ENCODE measurements at regions not wholly inside any gene's neighbourhood (a gene's known extent, or its start where the extent isn't known, plus 50 kb on each side); places are given as distances from the start of the nearest gene placed in this dataset.

DNA sequence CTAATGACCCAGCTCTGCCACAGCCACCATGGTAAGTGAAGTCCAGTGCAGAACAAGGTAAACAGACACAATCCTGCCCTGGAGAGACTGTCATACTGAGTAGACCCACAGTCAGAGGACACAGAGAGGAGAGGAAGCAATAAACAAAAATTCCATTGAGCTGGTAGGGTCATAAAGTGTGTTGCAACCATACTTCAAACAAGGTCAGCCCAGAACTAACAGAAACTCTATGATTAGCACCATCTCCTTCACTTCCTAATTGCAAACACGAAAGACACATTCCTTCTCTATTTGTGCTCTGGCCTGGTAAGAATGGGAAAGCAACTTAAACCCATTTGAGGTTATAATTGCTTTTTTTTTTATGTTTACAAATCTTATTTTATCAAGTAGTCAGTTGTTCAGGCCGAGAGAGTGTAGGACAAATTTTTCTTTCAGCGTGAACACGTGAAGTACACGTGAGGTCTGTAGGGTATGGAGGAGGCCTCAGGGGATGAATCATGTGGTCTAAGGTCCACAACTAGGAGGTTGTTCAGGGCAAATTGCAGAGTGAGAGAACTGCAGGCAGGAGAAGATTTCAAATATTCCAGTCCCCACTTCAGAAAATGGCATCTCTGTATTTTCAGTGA is 71.4 kb upstream of the GLS start:
- no peak for DNase-seq (ENCODE audit: low read depth)

GRCh38 chr2:190809876-190810525 is 70.6 kb upstream of the GLS start:
- no peak for DNase-seq (ENCODE audit: low read depth)

GRCh38 chr2:190810981-190811587 is 69.5 kb upstream of the GLS start:
- DNase-seq (ENCODE audit: low read depth), result no peak

DNA sequence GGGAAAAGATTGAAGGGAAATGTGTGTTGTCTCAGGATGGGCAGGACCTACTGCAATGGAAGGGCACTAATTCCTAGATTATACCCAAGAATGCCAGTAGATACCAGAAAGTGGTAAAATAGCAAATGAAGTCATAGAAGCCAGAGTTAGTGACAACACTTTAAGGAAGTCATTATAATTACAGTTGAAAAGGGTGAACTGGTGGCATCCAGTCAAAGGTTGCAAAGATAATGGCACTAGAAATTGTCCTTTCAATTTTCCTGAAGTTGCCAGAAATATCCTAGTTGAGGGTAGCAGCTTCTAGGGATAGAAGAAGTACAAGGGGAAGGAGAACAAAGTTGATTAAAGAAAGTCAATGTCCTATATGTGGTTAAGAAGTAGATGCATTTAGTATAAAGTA is 68.8 kb upstream of the GLS start:
- DNase-seq (ENCODE audit: low read depth), result no peak

GRCh38 chr2:190812506-190813294 is 67.9 kb upstream of the GLS start:
- no peak for DNase-seq (ENCODE audit: low read depth)

GRCh38 chr2:190815226-190815625 is 65.4 kb upstream of the GLS start:
- no peak for DNase-seq (ENCODE audit: low read depth)

DNA sequence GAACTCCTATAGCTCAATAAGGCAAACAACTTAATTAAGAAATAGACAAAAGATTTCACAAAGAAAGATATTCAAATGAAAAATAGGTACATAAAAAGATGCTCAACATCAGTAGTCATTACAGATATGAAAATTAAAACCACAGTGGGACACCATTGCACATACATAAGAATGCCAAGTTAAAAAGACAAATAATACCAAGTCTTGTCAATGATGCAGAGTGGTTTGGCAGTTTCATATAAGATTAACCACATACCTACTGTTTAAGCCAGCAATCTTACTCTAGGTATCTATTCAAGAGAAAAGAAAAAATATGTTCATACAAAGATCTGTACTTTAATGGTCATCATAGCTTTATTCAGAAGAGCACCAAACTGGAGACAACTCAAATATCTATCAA is 63.5 kb upstream of the GLS start:
- DNase-seq (ENCODE audit: low read depth), result no peak

GRCh38 chr2:190819840-190820301 is 60.8 kb upstream of the GLS start:
- no peak for DNase-seq (ENCODE audit: low read depth)

DNA sequence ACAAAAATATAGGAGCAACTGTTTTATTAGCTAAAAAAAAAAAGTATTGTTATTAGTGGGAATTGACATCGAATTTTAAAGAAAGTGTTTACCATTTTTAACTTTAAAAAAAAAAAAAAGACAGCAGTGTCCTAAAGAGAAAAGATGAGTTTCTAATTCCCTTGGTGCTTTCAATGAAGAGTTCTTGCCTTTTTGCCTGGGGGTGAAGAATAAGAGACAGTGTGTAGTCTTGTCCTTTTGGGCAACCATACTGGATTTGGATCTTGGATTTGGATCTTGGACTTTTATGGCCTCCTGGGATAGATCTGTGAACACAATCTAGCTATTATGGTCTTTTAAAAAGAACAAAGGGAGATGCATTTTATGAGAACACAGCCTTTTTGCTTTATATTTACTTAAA is 60.2 kb upstream of the GLS start:
- no peak for DNase-seq (ENCODE audit: low read depth)

DNA sequence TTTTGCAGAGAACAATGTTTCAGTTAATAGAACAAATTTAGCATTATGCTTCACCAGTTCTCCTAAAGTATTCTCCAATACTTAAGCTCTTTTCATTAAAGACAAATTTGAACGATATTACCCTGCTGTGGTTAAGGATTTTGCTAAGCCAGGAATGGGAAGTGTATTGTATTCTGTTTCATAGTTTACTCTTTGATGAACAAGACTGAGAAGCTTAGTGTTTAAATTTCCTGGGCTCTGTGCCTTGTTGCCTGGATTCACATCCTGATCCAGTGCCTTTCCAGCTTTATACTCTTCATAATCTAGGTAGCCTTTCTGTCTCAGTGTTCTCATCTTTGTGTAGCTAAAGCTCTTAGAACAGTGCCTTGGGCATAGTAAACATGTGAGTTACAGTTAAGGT is 58.6 kb upstream of the GLS start:
- no peak for DNase-seq (ENCODE audit: low read depth)

DNA sequence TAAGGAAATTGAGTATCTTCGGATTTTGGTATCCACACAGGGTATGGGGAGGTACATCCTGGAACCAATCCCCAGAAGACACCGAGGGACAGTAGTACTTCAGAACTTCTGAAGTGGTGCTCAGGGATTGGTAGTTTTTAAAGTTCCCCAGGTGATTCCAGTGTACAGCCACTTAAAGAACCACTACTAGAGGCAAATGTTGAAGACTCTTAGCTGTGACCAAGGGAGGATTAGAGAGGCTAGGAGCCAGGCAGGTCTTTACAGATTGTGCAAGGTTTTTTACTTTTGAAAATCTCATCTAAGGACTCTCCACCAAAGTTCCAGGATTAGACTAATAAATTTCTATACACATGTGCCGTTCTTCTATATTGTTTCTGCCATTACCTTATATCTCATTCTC is 52.9 kb upstream of the GLS start:
- DNase-seq (ENCODE audit: low read depth), result no peak

GRCh38 chr2:190829642-190830041 is 51.0 kb upstream of the GLS start:
- DNase-seq (ENCODE audit: low read depth), result no peak

Measured in HS-27A (cell line).